ENCODE measurements at regions not wholly inside any gene's neighbourhood (a gene's known extent, or its start where the extent isn't known, plus 50 kb on each side); places are given as distances from the start of the nearest gene placed in this dataset.

- Histone ChIP-seq H3K9me3 (ENCODE audit: control insufficient read depth in 1 of 2, insufficient read depth in 1 of 2, low read length in 2 of 2) (no peaks in the 10 kb centered on the region), H3K27ac (ENCODE audit: low read depth in 1 of 2, low read length in 2 of 2) (no peak overlapping the region), H3K36me3 (ENCODE audit: insufficient read depth, low read length) (no peaks in the 10 kb centered on the region), H3K4me1 (ENCODE audit: insufficient read depth, low read length) (no peaks in the 10 kb centered on the region), H3K27me3 (ENCODE audit: control insufficient read depth in 1 of 2, insufficient read depth in 2 of 2, low read length in 2 of 2) (no peaks in the 10 kb centered on the region), H3K4me3 (ENCODE audit: low read length) (no peak overlapping the region)
- Mint-ChIP-seq H3K27me3 (peaks cover 14% of the 10 kb centered on the region), H3K4me3 (no peak overlapping the region), H3K27ac (no peak overlapping the region), H3K4me1 (ENCODE audit: low read depth) (no peaks in the 10 kb centered on the region), H3K36me3 (ENCODE audit: low read depth) (no peaks in the 10 kb centered on the region), H3K9me3 (no peaks in the 10 kb centered on the region)
- no peak for TF ChIP-seq CTCF (IDR thresholded peaks at IDR 0.05)
- ATAC-seq (ENCODE audit: poor library complexity) (no peak), DNase-seq (no peak)
- intact Hi-C loops (cut with DNase I, micrococcal nuclease), result loop anchor here (2.0 to 5.0 kb wide), 2 partner anchors 412 to 415 kb away; no protein-coding TSS in a partner anchor
- POLR2A ChIA-PET, result interaction anchor here (1.2 kb wide), 1 partner anchor 11 kb away, joined by 3 read pairs; no protein-coding TSS in a partner anchor
- CTCF ChIA-PET, result interaction anchor here (1.2 to 1.8 kb wide), 2 partner anchors 8 to 9 kb away, joined by 4 to 5 read pairs; no protein-coding TSS in a partner anchor
Measured at GRCh38 chr1:88179943-88180342, 504.1 kb upstream of the PKN2 start.

GRCh38 chr1:88180449-88181108 is 503.5 kb upstream of the PKN2 start:
- H3K9me3 Mint-ChIP-seq, result no peaks in the 10 kb centered on the region
- H3K27me3 Mint-ChIP-seq, result peaks cover 14% of the 10 kb centered on the region
- peak; percentile 77 for ATAC-seq (ENCODE audit: poor library complexity)
- DNase-seq, result peak; percentile 18 to 65 (median 31)
- Histone ChIP-seq H3K36me3 (ENCODE audit: insufficient read depth, low read length) (no peaks in the 10 kb centered on the region), H3K4me3 (ENCODE audit: low read length) (no peak overlapping the region), H3K27ac (ENCODE audit: low read depth in 1 of 2, low read length in 2 of 2) (no peak overlapping the region), H3K4me1 (ENCODE audit: insufficient read depth, low read length) (no peaks in the 10 kb centered on the region), H3K27me3 (ENCODE audit: control insufficient read depth in 1 of 2, insufficient read depth in 2 of 2, low read length in 2 of 2) (no peaks in the 10 kb centered on the region), H3K9me3 (ENCODE audit: control insufficient read depth in 1 of 2, insufficient read depth in 1 of 2, low read length in 2 of 2) (no peaks in the 10 kb centered on the region)
- CTCF ChIA-PET, result interaction anchor here (0.5 to 1.8 kb wide), 3 partner anchors 8 to 39 kb away, joined by 3 to 5 read pairs (median 4); no protein-coding TSS in a partner anchor
- TF ChIP-seq CTCF (IDR thresholded peaks at IDR 0.05), result peak; percentile 67
- no peak overlapping the region for H3K4me3 Mint-ChIP-seq
- no peaks in the 10 kb centered on the region for H3K36me3 Mint-ChIP-seq (ENCODE audit: low read depth)
- POLR2A ChIA-PET, result interaction anchor here (1.2 kb wide), 1 partner anchor 11 kb away, joined by 3 read pairs; no protein-coding TSS in a partner anchor
- intact Hi-C loops (cut with DNase I, micrococcal nuclease), result loop anchor here (2.0 to 5.0 kb wide), 2 partner anchors 412 to 414 kb away; no protein-coding TSS in a partner anchor
- no peaks in the 10 kb centered on the region for H3K4me1 Mint-ChIP-seq (ENCODE audit: low read depth)
- no peak overlapping the region for H3K27ac Mint-ChIP-seq

- ChIA-PET POLR2A (no interaction called here), CTCF (interaction anchor here (1.4 kb wide), 1 partner anchor 12 kb away, joined by 3 read pairs; no protein-coding TSS in a partner anchor)
- no peak for ATAC-seq (ENCODE audit: poor library complexity)
- no peak overlapping the region for H3K4me3 ChIP-seq (ENCODE audit: low read length)
- peaks cover 4% of the 10 kb centered on the region for H3K27me3 Mint-ChIP-seq
- no peaks in the 10 kb centered on the region for H3K4me1 ChIP-seq (ENCODE audit: insufficient read depth, low read length)
- H3K9me3 Mint-ChIP-seq, result no peaks in the 10 kb centered on the region
- no peaks in the 10 kb centered on the region for H3K36me3 Mint-ChIP-seq (ENCODE audit: low read depth)
- no peak overlapping the region for H3K27ac ChIP-seq (ENCODE audit: low read depth in 1 of 2, low read length in 2 of 2)
- no peak for TF ChIP-seq CTCF (IDR thresholded peaks at IDR 0.05)
- DNase-seq, result no peak
- intact Hi-C loops (cut with DNase I, micrococcal nuclease), result no loop called here
- no peak overlapping the region for H3K27ac Mint-ChIP-seq
- no peaks in the 10 kb centered on the region for H3K27me3 ChIP-seq (ENCODE audit: control insufficient read depth in 1 of 2, insufficient read depth in 2 of 2, low read length in 2 of 2)
- H3K4me1 Mint-ChIP-seq (ENCODE audit: low read depth), result peaks cover 3% of the 10 kb centered on the region
- H3K36me3 ChIP-seq (ENCODE audit: insufficient read depth, low read length), result no peaks in the 10 kb centered on the region
- no peak overlapping the region for H3K4me3 Mint-ChIP-seq
- no peaks in the 10 kb centered on the region for H3K9me3 ChIP-seq (ENCODE audit: control insufficient read depth in 1 of 2, insufficient read depth in 1 of 2, low read length in 2 of 2)
Measured at GRCh38 chr1:88186911-88187310, 497.2 kb upstream of the PKN2 start.

All from CD4-positive, alpha-beta T cell (primary cell).